Adrenal gland (tissue), 9 donors: ENCODE measurements at regions not wholly inside any gene's neighbourhood (a gene's known extent, or its start where the extent isn't known, plus 50 kb on each side); places are given as distances from the start of the nearest gene placed in this dataset.

ENCODE experiments used
- DNase-seq, 7 donors: peaks; one replicate each; pipeline ENCODE4 v3.0.0-alpha.2; 2019 to 2020
- H3K27ac ChIP-seq, 5 donors: fragments of 200-600 bp; sonication (generic) in 4 of 5; 1 replicate in 3 of 5; 2 replicates in 2 of 5; pipeline versions ENCODE4 v1.5.1 to v1.8.0; 2016 to 2020; ENCODE audit warnings: mild to moderate bottlenecking in 1 of 5
- H3K27me3 ChIP-seq: fragments of 200-600 bp; 2 replicates; pipeline ENCODE4 v1.8.0; 2021
- H3K36me3 ChIP-seq, 2 donors: fragments of 200-600 bp; replicated peaks in 1 of 2; 1 replicate in 1 of 2; 2 replicates in 1 of 2; pipeline versions ENCODE4 v1.5.1 to v1.8.0; 2018 to 2022
- H3K4me1 ChIP-seq, 2 donors: fragments of 200-600 bp; replicated peaks in 1 of 2; 1 replicate in 1 of 2; 2 replicates in 1 of 2; pipeline versions ENCODE4 v1.5.1 to v1.8.0; 2018 to 2021
- H3K4me3 ChIP-seq, 4 donors: fragments of 200-600 bp; sonication (generic) in 3 of 4; one replicate each; pipeline ENCODE4 v1.5.1; 2016 to 2018
- H3K9me3 ChIP-seq, 3 donors: fragments of 200-600 bp; sonication (generic) in 1 of 3; replicated peaks in 1 of 3; 1 replicate in 2 of 3; 2 replicates in 1 of 3; pipeline versions ENCODE4 v1.5.1 to v1.8.0; 2016 to 2021
- CTCF ChIP-seq, 6 experiments: fragments of 450-650 bp in 4 of 6; fragments of 200-600 bp in 2 of 6; sonication (generic) in 1 of 6; IDR thresholded peaks; 1 replicate in 5 of 6; 2 replicates in 1 of 6; pipeline versions ENCODE4 v1.5.1 to v1.8.0; 2016 to 2021; ENCODE audit warnings: antibody characterized with exemption in 6 of 6, mild to moderate bottlenecking in 2 of 6, moderate library complexity in 1 of 6
- POLR2A ChIP-seq, 2 donors: fragments of 450-650 bp; IDR thresholded peaks; one replicate each; pipeline ENCODE4 v1.6.1; 2017; ENCODE audit warnings: antibody characterized with exemption in 2 of 2, mild to moderate bottlenecking in 2 of 2, moderate library complexity in 1 of 2
- WGBS, 4 donors: extraction: QIAGEN DNeasy Blood & Tissue Kit in 2 of 4; methylation state at CpG; one replicate each; pipeline versions ENCODE4 v1.1.5 to v1.1.7; 2013 to 2017; 5-methylcytosine and 5-hydroxymethylcytosine counted together
- intact Hi-C, 2 donors: fragments of 100-400 bp; cut with DNase I; formaldehyde crosslinking; loops; one replicate each; pipeline versions ENCODE4 v1.14.1 to v1.15.0; 2022 to 2023
- donor health status: healthy with polysubstance abuse.
- donor health status: Bipolar disorder and iron deficiency.
- donor health status: DM: yes; HTN: yes; CAD: no.
- donor health status: DM: no; HTN: no; CAD: no.
- donor health status: DM: no; HTN: no; CAD: no.

- TF ChIP-seq CTCF (IDR thresholded peaks at IDR 0.05) (no peak), POLR2A (IDR thresholded peaks at IDR 0.05) (no peak)
- no peak overlapping the region for H3K27ac ChIP-seq
- no peaks in the 10 kb centered on the region for H3K9me3 ChIP-seq
- no peaks in the 10 kb centered on the region for H3K4me1 ChIP-seq
- no peak overlapping the region for H3K4me3 ChIP-seq
- intact Hi-C loops: no loop called here
- WGBS, 4 donors: 90 to 96% (median 93%) methylated on average over 3 of the region's 3 CpGs
- H3K36me3 ChIP-seq: no peaks in the 10 kb centered on the region
- no peaks in the 10 kb centered on the region for H3K27me3 ChIP-seq
- no peak for DNase-seq
Observed at GRCh38 chr5:124456249-124456648, 290.2 kb downstream of the ZNF608 start.

- intact Hi-C loops: no loop called here
Observed at GRCh38 chr5:124454081-124454480, 292.4 kb downstream of the ZNF608 start.

GRCh38 chr5:124453221-124454051 lies 293.0 kb downstream of the ZNF608 start:
- Histone ChIP-seq H3K4me1 (no peaks in the 10 kb centered on the region), H3K36me3 (no peaks in the 10 kb centered on the region), H3K27me3 (no peaks in the 10 kb centered on the region), H3K4me3 (no peak overlapping the region), H3K9me3 (no peaks in the 10 kb centered on the region), H3K27ac (no peak overlapping the region)
- DNase-seq: no peak
- intact Hi-C loops: no loop called here
- 64 to 82% (median 79%) methylated on average over 5 of the region's 5 CpGs for WGBS, 4 donors
- TF ChIP-seq POLR2A (IDR thresholded peaks at IDR 0.05) (no peak), CTCF (IDR thresholded peaks at IDR 0.05) (no peak)

More at GRCh38 chr5:124454081-124454480, 292.4 kb downstream of the ZNF608 start:
- H3K9me3 ChIP-seq: no peaks in the 10 kb centered on the region
- 82 to 92% (median 84%) methylated on average over 3 of the region's 3 CpGs for WGBS, 4 donors
- no peak overlapping the region for H3K27ac ChIP-seq
- no peak for TF ChIP-seq CTCF (IDR thresholded peaks at IDR 0.05)
- TF ChIP-seq POLR2A (IDR thresholded peaks at IDR 0.05): no peak
- no peak for DNase-seq
- H3K4me3 ChIP-seq: no peak overlapping the region
- no peaks in the 10 kb centered on the region for H3K27me3 ChIP-seq
- H3K4me1 ChIP-seq: no peaks in the 10 kb centered on the region
- H3K36me3 ChIP-seq: no peaks in the 10 kb centered on the region

GRCh38 chr5:124452412-124452811 lies 294.0 kb downstream of the ZNF608 start:
- intact Hi-C loops: no loop called here
- no peak overlapping the region for H3K4me3 ChIP-seq
- no peak for TF ChIP-seq POLR2A (IDR thresholded peaks at IDR 0.05)
- TF ChIP-seq CTCF (IDR thresholded peaks at IDR 0.05): no peak
- no peaks in the 10 kb centered on the region for H3K36me3 ChIP-seq
- WGBS, 4 donors: 90 to 95% (median 93%) methylated on average over 8 of the region's 8 CpGs
- no peaks in the 10 kb centered on the region for H3K4me1 ChIP-seq
- no peaks in the 10 kb centered on the region for H3K27me3 ChIP-seq
- no peaks in the 10 kb centered on the region for H3K9me3 ChIP-seq
- no peak overlapping the region for H3K27ac ChIP-seq
- no peak for DNase-seq
